PC-9 (cell line): ENCODE measurements at regions not wholly inside any gene's neighbourhood (a gene's known extent, or its start where the extent isn't known, plus 50 kb on each side); places are given as distances from the start of the nearest gene placed in this dataset.
"Not testable (repeated sequence)": the region's sequence is repeated elsewhere in the genome, so short reads cannot be mapped to it uniquely, and the experiment has no call there.

Experiments used
- CTCF ChIP-seq: fragments of 200-600 bp; sonication (generic); conservative IDR thresholded peaks from 2 replicates; pipeline ENCODE4 v1.6.1; 2017; ENCODE audit warnings: mixed run types, antibody characterized with exemption, mild to moderate bottlenecking, moderate library complexity
- EZH2 ChIP-seq: fragments of 200-600 bp; sonication (generic); IDR thresholded peaks from 2 replicates; pipeline ENCODE4 v1.8.0; 2017; ENCODE audit warnings: antibody characterized with exemption, low read depth

GRCh38 chr4:189627041-189627440, 313.6 kb upstream of the FRG1 start:
- not testable (repeated sequence) for TF ChIP-seq CTCF, EZH2
